ENCODE measurements at regions not wholly inside any gene's neighbourhood (a gene's known extent, or its start where the extent isn't known, plus 50 kb on each side); places are given as distances from the start of the nearest gene placed in this dataset.

GRCh38 chrX:45447995-45448394 lies 247.3 kb upstream of the DIPK2B start:
- POLR2A ChIA-PET = no interaction called here
- Histone ChIP-seq H3K4me3 (ENCODE audit: low read depth, low read length) (no peak overlapping the region), H3K9me3 (ENCODE audit: control insufficient read depth, insufficient read depth, low read depth, low read length) (no peaks in the 10 kb centered on the region), H3K36me3 (ENCODE audit: control insufficient read depth in 2 of 2, insufficient read depth in 1 of 2, low read length in 2 of 2) (no peaks in the 10 kb centered on the region), H3K27ac (ENCODE audit: extremely low read depth, low read depth, low read length) (no peak overlapping the region), H3K4me1 (ENCODE audit: control insufficient read depth, insufficient read depth, low read length) (no peaks in the 10 kb centered on the region)
- no peak for TF ChIP-seq ZNF169 (tag by site-specific recombination; IDR thresholded peaks at IDR 0.05)
- CTCF ChIA-PET = interaction anchor here (0.6 kb wide), 1 partner anchor 186 kb away, joined by 3 read pairs; no protein-coding TSS in a partner anchor

GRCh38 chrX:45447331-45447730 lies 246.7 kb upstream of the DIPK2B start:
- H3K9me3 ChIP-seq (ENCODE audit: control insufficient read depth, insufficient read depth, low read depth, low read length) = no peaks in the 10 kb centered on the region
- no peaks in the 10 kb centered on the region for H3K36me3 ChIP-seq (ENCODE audit: control insufficient read depth in 2 of 2, insufficient read depth in 1 of 2, low read length in 2 of 2)
- no peak overlapping the region for H3K4me3 ChIP-seq (ENCODE audit: low read depth, low read length)
- CTCF ChIA-PET = interaction anchor here (0.6 kb wide), 1 partner anchor 677 kb away, joined by 3 read pairs; no protein-coding TSS in a partner anchor
- no peaks in the 10 kb centered on the region for H3K4me1 ChIP-seq (ENCODE audit: control insufficient read depth, insufficient read depth, low read length)
- no peak overlapping the region for H3K27ac ChIP-seq (ENCODE audit: extremely low read depth, low read depth, low read length)
- TF ChIP-seq ZEB2 (tag by site-specific recombination; IDR thresholded peaks at IDR 0.05) (no peak), SP3 (tag by site-specific recombination; IDR thresholded peaks at IDR 0.05) (no peak)
- POLR2A ChIA-PET = no interaction called here

- ChIA-PET POLR2A (no interaction called here), CTCF (no interaction called here)
- TF ChIP-seq SP7 (tag by site-specific recombination; IDR thresholded peaks at IDR 0.05) = no peak
- no peak for TF ChIP-seq ZNF529 (tag by site-specific recombination; IDR thresholded peaks at IDR 0.05; ENCODE audit: insufficient replicate concordance)
- no peak for TF ChIP-seq YY2 (tag by site-specific recombination; IDR thresholded peaks at IDR 0.05)
- no peak for TF ChIP-seq TRIM28 (IDR thresholded peaks at IDR 0.05; ENCODE audit: borderline replicate concordance, low read length)
- H3K9me3 ChIP-seq (ENCODE audit: control insufficient read depth, insufficient read depth, low read depth, low read length) = no peaks in the 10 kb centered on the region
- H3K4me1 ChIP-seq (ENCODE audit: control insufficient read depth, insufficient read depth, low read length) = no peaks in the 10 kb centered on the region
- no peaks in the 10 kb centered on the region for H3K36me3 ChIP-seq (ENCODE audit: control insufficient read depth in 2 of 2, insufficient read depth in 1 of 2, low read length in 2 of 2)
- no peak overlapping the region for H3K27ac ChIP-seq (ENCODE audit: extremely low read depth, low read depth, low read length)
- no peak overlapping the region for H3K4me3 ChIP-seq (ENCODE audit: low read depth, low read length)
These were observed 245.2 kb upstream of the DIPK2B start for GRCh38 chrX:45445745-45446412.

GRCh38 chrX:45437186-45437585 lies 236.5 kb upstream of the DIPK2B start:
- TF ChIP-seq ZNF837 (tag by site-specific recombination; IDR thresholded peaks at IDR 0.05) = no peak
- no peak for TF ChIP-seq GLI4 (tag by site-specific recombination; IDR thresholded peaks at IDR 0.05)
- TF ChIP-seq SCRT2 (tag by site-specific recombination; IDR thresholded peaks at IDR 0.05) = no peak
- no peak for TF ChIP-seq ZNF223 (tag by site-specific recombination; IDR thresholded peaks at IDR 0.05)
- TF ChIP-seq ZNF768 (tag by site-specific recombination; IDR thresholded peaks at IDR 0.05) = no peak
- TF ChIP-seq ZNF785 (tag by site-specific recombination; IDR thresholded peaks at IDR 0.05) = no peak
- no peak for TF ChIP-seq ZBTB8A (tag by site-specific recombination; IDR thresholded peaks at IDR 0.05)
- CTCF ChIA-PET = no interaction called here
- no peaks in the 10 kb centered on the region for H3K36me3 ChIP-seq (ENCODE audit: control insufficient read depth in 2 of 2, insufficient read depth in 1 of 2, low read length in 2 of 2)
- POLR2A ChIA-PET = no interaction called here
- no peaks in the 10 kb centered on the region for H3K4me1 ChIP-seq (ENCODE audit: control insufficient read depth, insufficient read depth, low read length)
- no peaks in the 10 kb centered on the region for H3K9me3 ChIP-seq (ENCODE audit: control insufficient read depth, insufficient read depth, low read depth, low read length)
- H3K27ac ChIP-seq (ENCODE audit: extremely low read depth, low read depth, low read length) = no peak overlapping the region
- H3K4me3 ChIP-seq (ENCODE audit: low read depth, low read length) = no peak overlapping the region

GRCh38 chrX:45435481-45435880 lies 234.8 kb upstream of the DIPK2B start:
- ChIA-PET POLR2A (no interaction called here), CTCF (interaction anchor here (0.7 kb wide), 1 partner anchor 85 kb away, joined by 7 read pairs; no protein-coding TSS in a partner anchor)
- H3K36me3 ChIP-seq (ENCODE audit: control insufficient read depth in 2 of 2, insufficient read depth in 1 of 2, low read length in 2 of 2) = no peaks in the 10 kb centered on the region
- no peaks in the 10 kb centered on the region for H3K4me1 ChIP-seq (ENCODE audit: control insufficient read depth, insufficient read depth, low read length)
- H3K4me3 ChIP-seq (ENCODE audit: low read depth, low read length) = no peak overlapping the region
- no peaks in the 10 kb centered on the region for H3K9me3 ChIP-seq (ENCODE audit: control insufficient read depth, insufficient read depth, low read depth, low read length)
- no peak overlapping the region for H3K27ac ChIP-seq (ENCODE audit: extremely low read depth, low read depth, low read length)
- no peak for TF ChIP-seq ZNF362 (tag by site-specific recombination; IDR thresholded peaks at IDR 0.05)
- no peak for TF ChIP-seq ZBTB49 (tag by site-specific recombination; IDR thresholded peaks at IDR 0.05; ENCODE audit: low read depth)
- no peak for TF ChIP-seq ZFP37 (tag by site-specific recombination; IDR thresholded peaks at IDR 0.05)
- no peak for TF ChIP-seq KLF8 (tag by site-specific recombination; IDR thresholded peaks at IDR 0.05)
- TF ChIP-seq HOXA7 (CRISPR knock-in tag; IDR thresholded peaks at IDR 0.05; ENCODE audit: borderline replicate concordance) = no peak
- TF ChIP-seq ZNF692 (tag by site-specific recombination; IDR thresholded peaks at IDR 0.05) = no peak
- no peak for TF ChIP-seq ZNF514 (tag by site-specific recombination; IDR thresholded peaks at IDR 0.05)
- TF ChIP-seq ZNF558 (tag by site-specific recombination; IDR thresholded peaks at IDR 0.05) = no peak

Measured in HEK293 (cell line).